HUES6 (cell line): ENCODE measurements at regions not wholly inside any gene's neighbourhood (a gene's known extent, or its start where the extent isn't known, plus 50 kb on each side); places are given as distances from the start of the nearest gene placed in this dataset.

Experiments used
- H3K27ac ChIP-seq: 2 replicates; pipeline ENCODE4 v1.7.0; 2013; ENCODE audit warnings: low read depth, mild to moderate bottlenecking, low read length, inconsistent platforms
- H3K27me3 ChIP-seq: 2 replicates; pipeline ENCODE4 v1.6.1; 2013; ENCODE audit warnings: low read length; ENCODE audit not compliant: control insufficient read depth, insufficient read depth
- H3K36me3 ChIP-seq: 2 replicates; pipeline ENCODE4 v1.6.1; 2013; ENCODE audit warnings: low read length; ENCODE audit not compliant: control insufficient read depth, insufficient read depth
- H3K4me1 ChIP-seq: 2 replicates; pipeline ENCODE4 v1.6.1; 2013; ENCODE audit warnings: low read length; ENCODE audit not compliant: control insufficient read depth, insufficient read depth
- H3K4me3 ChIP-seq: 2 replicates; pipeline ENCODE4 v1.5.1; 2013; ENCODE audit warnings: low read depth, low read length
- H3K9ac ChIP-seq: one replicate; pipeline ENCODE4 v1.6.1; 2013; ENCODE audit warnings: mild to moderate bottlenecking, low read length
- H3K9me3 ChIP-seq: 2 replicates; pipeline ENCODE4 v1.6.1; 2013; ENCODE audit warnings: low read depth, low read length; ENCODE audit not compliant: control insufficient read depth, insufficient read depth

- H3K4me1 ChIP-seq, result peaks cover 3% of the 10 kb centered on the region; the same call in 1 of the 2 replicates
- H3K36me3 ChIP-seq, result no peaks in the 10 kb centered on the region
- H3K27ac ChIP-seq, result no peak overlapping the region
- H3K4me3 ChIP-seq, result no peak overlapping the region
- no peaks in the 10 kb centered on the region for H3K9me3 ChIP-seq
- no peak overlapping the region for H3K9ac ChIP-seq
- H3K27me3 ChIP-seq, result no peaks in the 10 kb centered on the region
These were observed 190.6 kb upstream of the AKR1E2 start for GRCh38 chr10:4635388-4635787.

GRCh38 chr10:4633776-4634175, 192.2 kb upstream of the AKR1E2 start:
- H3K9me3 ChIP-seq, result no peaks in the 10 kb centered on the region
- no peaks in the 10 kb centered on the region for H3K27me3 ChIP-seq
- no peak overlapping the region for H3K4me3 ChIP-seq
- H3K4me1 ChIP-seq, result peaks cover 3% of the 10 kb centered on the region; the same call in 1 of the 2 replicates
- no peak overlapping the region for H3K27ac ChIP-seq
- no peaks in the 10 kb centered on the region for H3K36me3 ChIP-seq
- no peak overlapping the region for H3K9ac ChIP-seq

DNA sequence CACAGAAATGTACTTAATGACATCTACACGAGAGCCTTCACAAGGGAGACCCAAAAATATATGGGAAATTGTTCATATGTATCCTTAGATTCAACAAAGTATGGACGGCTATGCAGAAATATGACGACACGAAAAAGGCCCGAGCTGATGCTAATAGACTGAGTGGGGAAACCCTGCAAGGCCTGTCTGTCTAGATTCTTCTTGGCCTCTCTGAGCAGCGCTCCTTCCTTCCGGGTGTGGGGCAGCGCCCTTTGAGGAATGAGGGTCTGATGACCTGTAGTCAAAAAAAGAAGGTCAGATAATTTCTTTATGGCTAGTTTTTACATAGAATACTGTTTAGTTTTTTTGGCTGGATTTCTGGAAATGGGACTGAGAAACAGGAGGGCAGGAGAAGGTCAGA, 192.8 kb upstream of the AKR1E2 start:
- no peaks in the 10 kb centered on the region for H3K36me3 ChIP-seq
- no peak overlapping the region for H3K9ac ChIP-seq
- no peak overlapping the region for H3K4me3 ChIP-seq

DNA sequence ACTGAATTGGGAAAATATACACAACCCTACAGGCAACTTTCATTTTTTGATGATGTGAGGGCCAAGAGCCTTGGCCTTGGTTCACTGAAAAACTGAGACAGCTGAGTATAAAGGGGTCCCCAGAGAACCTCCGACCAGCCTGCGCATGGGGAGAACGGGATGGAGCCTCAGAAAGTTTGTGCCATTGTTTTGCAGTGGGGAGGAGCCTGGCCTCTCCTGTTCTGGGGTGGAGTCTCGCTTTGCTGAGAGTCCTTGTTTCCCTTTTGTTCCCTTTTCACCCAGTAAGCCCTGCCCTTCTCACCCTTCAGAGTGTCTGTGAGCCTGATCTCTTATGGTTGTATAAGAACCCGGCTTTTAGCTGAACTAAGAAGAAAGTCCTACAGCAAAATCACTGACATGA, 193.2 kb upstream of the AKR1E2 start:
- Histone ChIP-seq H3K36me3 (no peaks in the 10 kb centered on the region), H3K27me3 (no peaks in the 10 kb centered on the region), H3K4me1 (no peaks in the 10 kb centered on the region; the same call in 1 of the 2 replicates), H3K4me3 (no peak overlapping the region), H3K9me3 (peaks cover 5% of the 10 kb centered on the region; the same call in 1 of the 2 replicates), H3K9ac (no peak overlapping the region), H3K27ac (no peak overlapping the region)

More for the DNA sequence above, 192.8 kb upstream of the AKR1E2 start:
- Histone ChIP-seq H3K4me1 (peaks cover 2% of the 10 kb centered on the region; the same call in 1 of the 2 replicates), H3K9me3 (peaks cover under 1% of the 10 kb centered on the region; the same call in 1 of the 2 replicates), H3K27ac (no peak overlapping the region), H3K27me3 (no peaks in the 10 kb centered on the region)

DNA sequence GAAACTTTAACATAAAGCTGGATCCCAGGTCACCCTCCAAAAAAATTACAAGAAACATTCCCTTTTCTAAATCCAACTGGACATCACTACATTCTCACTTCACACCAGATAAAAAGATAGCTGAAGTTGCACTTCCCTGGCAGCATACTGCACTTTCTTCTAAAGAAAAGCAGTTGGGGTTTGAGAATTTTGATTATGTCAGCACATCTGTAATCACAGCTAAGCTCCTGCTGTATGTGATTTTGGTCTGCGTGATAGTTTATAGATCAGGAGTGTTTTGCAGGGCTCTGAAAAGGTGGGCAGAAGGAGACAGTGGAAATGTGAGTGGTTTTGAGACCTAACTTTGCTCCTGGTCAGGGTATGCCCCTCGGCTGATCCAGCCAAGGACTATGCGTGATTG, 199.1 kb upstream of the AKR1E2 start:
- Histone ChIP-seq H3K27ac (no peak overlapping the region), H3K36me3 (no peaks in the 10 kb centered on the region), H3K27me3 (no peaks in the 10 kb centered on the region), H3K9ac (no peak overlapping the region), H3K9me3 (peaks cover 13% of the 10 kb centered on the region), H3K4me1 (no peaks in the 10 kb centered on the region), H3K4me3 (no peak overlapping the region)

DNA sequence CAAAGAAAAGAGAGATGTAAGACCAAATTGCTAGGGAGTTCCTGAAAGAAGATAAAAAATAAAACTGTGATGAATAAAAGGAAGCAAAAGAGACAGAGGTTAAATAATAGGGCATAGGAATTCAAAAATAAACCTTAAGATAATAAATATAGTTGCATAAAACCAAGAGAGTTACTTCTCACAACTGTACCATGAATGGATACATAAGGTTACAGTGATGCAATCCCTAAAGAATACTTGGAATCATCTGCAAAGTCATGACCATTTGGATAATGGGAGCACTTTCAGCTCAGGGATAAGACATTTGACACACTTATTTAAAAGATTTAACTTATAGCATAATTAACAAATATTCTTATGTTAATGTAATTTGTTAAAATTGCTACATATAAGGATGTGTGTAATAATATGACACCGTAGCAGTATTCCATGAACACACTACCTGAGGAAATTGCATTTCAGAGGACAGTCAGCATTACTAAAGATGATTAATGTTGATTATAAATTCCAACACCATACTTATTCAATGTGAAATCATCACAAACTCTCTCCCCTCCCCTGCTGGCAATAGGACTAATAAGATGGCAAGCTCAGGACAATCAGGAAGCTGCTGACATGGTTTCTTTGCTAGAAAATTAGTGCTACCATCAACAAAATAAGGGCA, 202.1 kb upstream of the AKR1E2 start:
- H3K27me3 ChIP-seq, result no peaks in the 10 kb centered on the region
- no peaks in the 10 kb centered on the region for H3K4me1 ChIP-seq
- H3K9ac ChIP-seq, result no peak overlapping the region
- no peak overlapping the region for H3K27ac ChIP-seq
- no peaks in the 10 kb centered on the region for H3K36me3 ChIP-seq
- no peak overlapping the region for H3K4me3 ChIP-seq
- peaks cover 13% of the 10 kb centered on the region for H3K9me3 ChIP-seq

DNA sequence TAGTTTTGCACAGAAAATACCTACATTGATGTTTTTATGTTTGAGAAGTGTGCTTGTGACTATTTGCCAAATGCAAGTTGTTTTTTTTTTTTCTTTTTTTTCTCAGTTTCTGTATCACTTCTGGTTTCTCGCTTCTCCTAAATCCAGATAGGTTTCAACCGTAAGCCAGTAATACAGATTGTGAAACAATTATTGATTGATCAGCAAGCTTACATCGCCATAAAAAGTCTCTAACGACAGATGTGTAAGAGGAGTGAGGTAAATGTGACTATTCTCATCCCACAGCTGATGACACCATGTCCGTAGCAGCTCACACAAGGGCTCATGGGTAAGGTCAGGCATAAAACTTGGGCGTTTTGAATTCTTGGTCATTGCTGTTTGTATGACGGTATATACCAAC, 202.8 kb upstream of the AKR1E2 start:
- Histone ChIP-seq H3K9ac (no peak overlapping the region), H3K4me3 (no peak overlapping the region)

GRCh38 chr10:4622384-4622783, 203.6 kb upstream of the AKR1E2 start:
- Histone ChIP-seq H3K4me1 (no peaks in the 10 kb centered on the region), H3K27ac (no peak overlapping the region), H3K9ac (no peak overlapping the region), H3K4me3 (no peak overlapping the region), H3K36me3 (no peaks in the 10 kb centered on the region), H3K27me3 (no peaks in the 10 kb centered on the region), H3K9me3 (peaks cover 5% of the 10 kb centered on the region)

More for the DNA sequence above, 202.8 kb upstream of the AKR1E2 start:
- H3K27me3 ChIP-seq, result no peaks in the 10 kb centered on the region
- no peak overlapping the region for H3K27ac ChIP-seq
- peaks cover 13% of the 10 kb centered on the region for H3K9me3 ChIP-seq
- H3K4me1 ChIP-seq, result no peaks in the 10 kb centered on the region
- no peaks in the 10 kb centered on the region for H3K36me3 ChIP-seq

GRCh38 chr10:4617589-4617988, 208.4 kb upstream of the AKR1E2 start:
- Histone ChIP-seq H3K9ac (no peak overlapping the region), H3K27ac (no peak overlapping the region), H3K36me3 (no peaks in the 10 kb centered on the region), H3K4me1 (no peaks in the 10 kb centered on the region), H3K4me3 (no peak overlapping the region), H3K27me3 (no peaks in the 10 kb centered on the region), H3K9me3 (no peaks in the 10 kb centered on the region)

GRCh38 chr10:4615042-4615441, 211.0 kb upstream of the AKR1E2 start:
- Histone ChIP-seq H3K4me3 (no peak overlapping the region), H3K4me1 (no peaks in the 10 kb centered on the region), H3K9ac (no peak overlapping the region), H3K27ac (no peak overlapping the region), H3K9me3 (no peaks in the 10 kb centered on the region), H3K36me3 (no peaks in the 10 kb centered on the region), H3K27me3 (no peaks in the 10 kb centered on the region)

GRCh38 chr10:4609251-4609650, 216.8 kb upstream of the AKR1E2 start:
- no peak overlapping the region for H3K9ac ChIP-seq
- H3K27me3 ChIP-seq, result no peaks in the 10 kb centered on the region
- no peak overlapping the region for H3K4me3 ChIP-seq
- H3K9me3 ChIP-seq, result no peaks in the 10 kb centered on the region
- no peaks in the 10 kb centered on the region for H3K36me3 ChIP-seq
- H3K27ac ChIP-seq, result no peak overlapping the region
- H3K4me1 ChIP-seq, result no peaks in the 10 kb centered on the region
